ENCODE measurements at regions not wholly inside any gene's neighbourhood (a gene's known extent, or its start where the extent isn't known, plus 50 kb on each side); places are given as distances from the start of the nearest gene placed in this dataset.
A peak's percentile ranks its signal among the peaks of the same experiment; 100 is the strongest.

DNA sequence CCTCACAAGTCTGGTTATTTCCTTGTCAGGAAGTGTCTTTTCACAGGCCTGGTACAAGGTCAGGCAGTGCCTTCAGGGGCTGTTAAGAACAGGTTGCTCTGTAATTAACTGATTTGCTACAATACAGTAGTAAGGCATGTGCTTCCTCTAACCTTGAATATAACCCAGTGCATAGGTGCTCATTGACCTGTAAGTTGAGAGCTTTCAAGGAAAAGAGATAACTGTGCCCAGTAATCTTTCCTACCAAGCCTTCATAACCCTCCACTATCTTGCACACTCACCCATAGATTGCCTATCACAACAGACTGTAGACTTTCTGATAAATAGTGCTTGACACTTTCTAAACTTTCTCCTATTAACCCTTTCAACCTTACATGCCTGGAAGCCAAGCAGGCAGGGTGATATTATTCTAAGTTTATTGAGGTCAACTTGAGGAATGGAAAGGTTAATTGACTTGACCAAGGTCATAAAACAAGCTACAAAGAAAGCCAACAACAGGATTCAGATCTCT, 148.1 kb downstream of the PPARGC1A start:
- DNase-seq, result peak; percentile 50

GRCh38 chr4:23737571-23737970, 152.3 kb downstream of the PPARGC1A start:
- no peak for DNase-seq

DNA sequence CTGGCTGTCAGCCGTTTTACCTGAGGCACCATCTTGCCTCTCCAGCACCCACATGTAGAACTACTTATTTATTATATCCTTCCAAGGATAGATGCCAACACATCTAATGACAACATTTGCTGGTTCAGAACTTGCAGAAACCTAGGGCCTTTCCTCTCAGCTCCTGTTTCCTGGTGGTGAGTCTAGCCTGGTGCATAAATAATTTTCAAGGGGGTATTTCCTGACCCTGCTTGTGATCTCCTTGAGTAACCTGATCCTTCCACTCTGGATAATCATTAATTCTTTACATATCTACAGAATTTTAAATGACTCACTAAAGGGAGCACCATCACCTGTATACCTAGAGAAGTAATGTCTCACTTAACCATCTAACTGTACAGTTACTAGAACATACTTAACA, 153.4 kb downstream of the PPARGC1A start:
- no peak for DNase-seq

- peak; percentile 14 for DNase-seq
Observed at GRCh38 chr4:23734000-23734399, 155.8 kb downstream of the PPARGC1A start.

- DNase-seq, result no peak
Observed at GRCh38 chr4:23733476-23733875, 156.4 kb downstream of the PPARGC1A start.

DNA sequence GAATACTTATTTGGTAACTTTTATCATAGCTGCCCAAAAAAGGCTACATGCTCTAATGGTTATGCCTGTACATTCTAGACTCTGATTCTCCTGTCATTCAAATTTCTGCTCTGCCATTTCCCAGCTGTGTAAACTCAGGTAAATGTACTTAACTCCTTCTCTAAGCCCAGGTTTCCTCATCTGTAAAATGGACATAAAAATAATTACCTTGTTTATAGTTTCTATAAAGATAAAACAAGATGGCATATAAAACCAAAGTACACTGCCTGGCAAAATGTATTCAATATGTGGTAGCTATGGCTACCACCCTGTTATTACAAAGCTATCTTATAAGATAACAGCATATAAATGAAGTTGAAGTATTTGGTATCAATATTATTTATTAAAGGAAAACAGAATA, 158.8 kb downstream of the PPARGC1A start:
- DNase-seq, result no peak

- DNase-seq, result no peak
Observed at GRCh38 chr4:23728971-23729370, 160.9 kb downstream of the PPARGC1A start.

- no peak for DNase-seq
Observed at GRCh38 chr4:23728393-23728792, 161.5 kb downstream of the PPARGC1A start.

DNA sequence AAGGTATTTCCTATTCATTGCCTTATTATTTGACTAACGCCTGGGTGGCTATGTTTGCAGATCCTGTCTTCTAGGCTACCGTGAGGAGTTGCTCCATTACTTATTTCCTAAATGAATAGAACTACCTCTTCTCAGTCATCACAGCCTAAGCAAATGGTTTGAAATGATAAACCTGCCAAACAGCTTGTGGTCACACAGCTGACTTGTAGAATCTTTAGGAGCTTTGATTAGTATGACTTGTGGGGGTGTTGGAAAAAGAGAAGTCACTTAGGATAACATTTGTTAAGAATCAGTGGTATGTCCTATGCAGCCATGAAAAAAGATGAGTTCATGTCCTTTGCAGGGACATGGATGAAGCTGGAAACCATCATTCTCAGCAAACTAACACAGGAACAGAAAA, 169.3 kb downstream of the PPARGC1A start:
- no peak for DNase-seq

GRCh38 chr4:23718435-23718834, 171.4 kb downstream of the PPARGC1A start:
- no peak for DNase-seq

DNA sequence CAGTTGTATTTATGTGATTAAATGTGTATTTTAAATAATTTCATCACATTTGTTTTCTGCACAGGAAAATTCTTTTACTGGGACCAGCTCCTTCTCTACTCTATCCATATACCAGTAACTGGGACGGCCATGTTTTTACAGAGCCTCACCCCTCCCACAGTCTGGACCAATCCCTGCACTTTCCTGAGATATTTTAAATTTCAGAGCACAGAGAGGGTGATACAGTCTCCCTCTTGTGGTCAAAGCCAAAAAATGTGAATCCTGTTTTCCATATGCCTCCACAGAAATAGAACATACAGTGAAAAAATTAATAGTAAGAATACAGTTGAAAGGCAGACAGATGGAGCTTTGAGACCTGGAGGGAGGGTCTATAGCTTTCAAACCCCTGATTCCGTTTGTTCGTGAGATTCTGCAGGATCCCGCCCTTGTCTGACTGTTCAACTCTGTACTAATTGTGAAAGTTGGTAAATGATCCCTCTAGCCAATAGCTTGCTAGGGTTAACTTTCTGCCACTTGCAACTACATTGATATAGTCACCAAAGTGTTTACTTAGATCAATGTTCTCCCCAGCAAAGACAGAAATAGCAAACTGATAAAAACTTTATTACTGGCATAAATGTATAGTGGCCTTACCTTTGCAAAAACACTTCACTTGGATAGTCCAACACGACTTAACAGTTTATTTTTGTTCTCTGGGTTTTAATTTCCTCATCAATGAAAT, 172.2 kb downstream of the PPARGC1A start:
- no peak for DNase-seq

- DNase-seq, result no peak
Observed at GRCh38 chr4:23710298-23710697, 179.5 kb downstream of the PPARGC1A start.

- no peak for DNase-seq
Observed at GRCh38 chr4:23707652-23708026, 182.2 kb downstream of the PPARGC1A start.

- no peak for DNase-seq
Observed at GRCh38 chr4:23706972-23707651, 182.7 kb downstream of the PPARGC1A start.

GRCh38 chr4:23700197-23700596, 189.7 kb downstream of the PPARGC1A start:
- no peak for DNase-seq

GRCh38 chr4:23697722-23698121, 192.1 kb downstream of the PPARGC1A start:
- no peak for DNase-seq

- no peak for DNase-seq
Observed at GRCh38 chr4:23697001-23697528, 192.8 kb downstream of the PPARGC1A start.

DNA sequence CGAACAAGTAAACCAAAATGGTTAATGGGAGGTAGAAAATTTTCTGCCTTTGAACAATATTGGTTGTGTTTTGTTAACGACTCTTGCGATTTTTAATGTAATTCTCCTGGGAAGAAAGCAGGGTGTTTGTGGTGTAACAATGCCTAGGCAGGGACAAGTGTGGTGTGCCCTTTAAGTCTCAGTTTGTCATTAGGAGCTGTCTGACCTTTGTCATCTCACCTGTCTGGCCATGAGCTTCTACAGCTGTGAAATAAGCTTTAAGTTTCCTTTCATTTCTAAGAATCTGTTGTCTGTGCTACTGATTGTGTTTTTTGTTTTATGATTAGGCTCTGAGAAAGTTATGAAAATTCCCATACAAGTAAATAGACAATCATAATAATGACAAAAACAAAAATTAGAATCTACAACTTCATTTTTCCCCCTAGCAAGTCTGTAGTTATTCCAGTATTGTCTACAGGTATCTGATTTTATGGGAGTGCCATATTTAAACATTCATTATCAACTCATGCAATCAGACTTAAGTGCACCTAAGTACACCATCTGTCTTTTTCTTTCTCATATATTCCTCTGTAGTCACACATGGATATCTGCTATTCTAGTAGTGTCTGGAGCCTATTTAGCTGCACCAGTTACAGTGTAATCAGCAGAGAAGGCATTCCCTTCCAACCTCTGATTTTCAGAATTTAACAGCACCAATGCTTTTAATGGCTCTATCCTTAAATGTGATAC, 203.5 kb downstream of the PPARGC1A start:
- DNase-seq, result no peak

GRCh38 chr4:23685471-23685870, 204.4 kb downstream of the PPARGC1A start:
- DNase-seq, result no peak

- DNase-seq, result no peak
Observed at GRCh38 chr4:23680671-23681518, 209.0 kb downstream of the PPARGC1A start.

- no peak for DNase-seq
Observed at GRCh38 chr4:23674694-23675093, 215.2 kb downstream of the PPARGC1A start.

DNA sequence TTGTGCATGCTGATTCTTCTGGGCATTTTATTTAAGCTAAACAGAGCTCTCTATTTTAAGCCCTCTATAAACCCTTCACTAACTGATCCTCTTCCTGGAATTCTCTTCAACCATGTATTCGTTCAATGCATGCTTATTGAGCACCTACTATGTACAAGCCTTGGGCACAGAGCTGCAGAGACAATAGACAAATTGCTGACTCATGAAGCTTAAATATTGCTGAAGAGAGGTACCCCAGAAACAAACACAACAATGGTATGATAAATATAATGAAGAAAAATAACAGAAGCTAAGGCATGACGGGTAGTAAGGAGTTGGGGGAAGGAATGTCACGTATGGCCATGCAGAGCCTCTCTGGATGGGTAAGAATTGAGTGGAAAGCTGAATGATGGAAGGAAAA, 222.2 kb downstream of the PPARGC1A start:
- DNase-seq, result no peak
